NCI-H524 (cell line): ENCODE measurements at regions not wholly inside any gene's neighbourhood (a gene's known extent, or its start where the extent isn't known, plus 50 kb on each side); places are given as distances from the start of the nearest gene placed in this dataset.
A peak's percentile ranks its signal among the peaks of the same experiment; 100 is the strongest.

Source experiments
- DNase-seq, 2 experiments: peaks; one replicate each; lab custom pipeline; 2025; lab: John Stamatoyannopoulos, UW

- DNase-seq: no peak
Observed at GRCh38 chr10:88200312-88201032, 337.0 kb downstream of the PTEN start.

DNA sequence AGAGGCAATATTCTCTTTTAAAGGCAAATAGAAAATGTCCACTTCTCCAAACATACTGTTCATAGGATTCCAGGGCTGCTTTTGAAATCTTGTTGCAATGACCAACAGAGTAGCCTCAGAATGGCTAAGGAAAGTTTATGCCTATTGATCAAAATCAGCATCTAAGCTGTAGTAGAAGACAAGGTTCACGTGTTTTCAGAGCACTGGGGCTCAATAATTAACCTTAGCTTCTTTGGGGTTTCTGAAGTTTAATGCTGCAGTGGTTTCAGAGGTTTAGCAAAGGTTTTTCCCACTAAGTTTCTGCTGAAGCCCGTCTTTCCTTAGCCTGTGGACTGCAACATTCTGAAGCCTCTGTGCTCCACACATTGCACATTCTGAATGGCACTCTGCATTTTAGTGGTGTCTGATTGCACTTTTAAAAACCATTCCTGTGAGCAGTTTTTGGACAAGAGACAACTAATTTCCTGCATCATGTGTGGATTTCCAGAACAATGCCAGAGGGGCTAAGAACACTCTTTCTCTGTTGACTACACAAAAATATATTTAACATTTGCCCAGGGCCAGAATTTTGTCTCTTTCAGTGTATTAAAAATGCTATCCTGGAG, 342.5 kb downstream of the PTEN start:
- no peak for DNase-seq

DNA sequence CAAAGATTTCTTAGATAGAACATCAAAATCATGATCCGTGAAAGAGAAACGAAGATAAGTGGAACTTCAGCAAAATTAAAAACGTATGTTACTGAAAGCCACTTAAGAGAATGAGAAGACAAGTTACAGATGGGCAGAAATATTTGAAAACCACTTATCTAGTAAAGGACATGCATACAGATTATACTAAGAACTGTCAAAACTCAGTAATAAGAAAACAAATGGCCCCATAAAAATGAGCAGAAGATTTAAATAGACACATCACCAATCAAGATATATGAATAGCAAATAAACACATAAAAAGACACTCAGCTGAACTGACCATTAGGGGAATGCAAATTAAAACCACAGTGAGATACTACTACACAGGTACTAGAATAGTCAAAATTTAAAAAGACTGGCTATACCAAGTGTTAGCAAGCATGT, 343.7 kb downstream of the PTEN start:
- DNase-seq: peak in 1 of 2 experiments; percentile 47

GRCh38 chr10:88209231-88209630, 345.8 kb downstream of the PTEN start:
- no peak for DNase-seq

- no peak for DNase-seq
Observed at GRCh38 chr10:88209837-88210561, 346.6 kb downstream of the PTEN start.

GRCh38 chr10:88211230-88211629, 347.8 kb downstream of the PTEN start:
- no peak for DNase-seq

DNA sequence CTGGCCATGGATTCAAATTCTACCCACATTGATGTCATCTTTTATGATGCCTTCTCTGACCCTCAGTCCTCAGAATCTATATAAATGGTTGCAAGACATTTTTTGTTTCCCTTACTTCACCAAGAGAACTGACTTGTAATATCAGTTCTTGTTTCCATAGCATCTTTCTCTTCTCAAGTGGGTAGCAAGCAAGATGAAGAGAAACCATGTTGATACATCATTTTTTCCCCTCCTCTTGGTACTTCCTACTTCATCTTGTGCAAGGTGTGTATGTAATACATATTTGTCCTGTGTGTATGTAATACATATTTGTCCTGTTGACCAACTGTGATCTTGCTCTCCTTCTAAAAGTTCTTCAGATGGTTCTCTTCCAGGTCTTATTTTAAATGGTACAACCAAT, 348.6 kb downstream of the PTEN start:
- DNase-seq: no peak

GRCh38 chr10:88213065-88213605, 349.7 kb downstream of the PTEN start:
- no peak for DNase-seq

GRCh38 chr10:88216976-88217375, 353.6 kb downstream of the PTEN start:
- peak; percentile 39 to 75 for DNase-seq

- no peak for DNase-seq
Observed at GRCh38 chr10:88218362-88218761, 354.9 kb downstream of the PTEN start.

DNA sequence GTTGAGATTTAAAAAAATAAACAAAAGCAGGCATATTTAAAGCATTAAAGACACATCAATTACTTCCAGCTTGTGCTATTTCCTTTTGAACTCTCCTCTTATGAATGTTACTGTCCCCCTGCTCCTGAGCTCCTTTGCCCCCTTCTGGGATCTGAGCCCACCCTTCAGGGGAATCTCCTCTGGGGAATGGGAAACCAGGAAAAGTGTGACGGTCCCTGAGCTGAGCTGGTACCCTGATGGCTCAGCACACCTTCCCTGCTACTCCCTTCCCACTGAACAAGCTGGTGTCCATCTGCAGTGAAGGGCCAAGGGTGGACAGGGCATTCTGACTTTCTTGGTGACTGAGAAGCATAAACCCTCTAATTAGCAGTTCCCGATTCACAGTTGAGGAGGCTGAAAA, 356.3 kb downstream of the PTEN start:
- DNase-seq: no peak

GRCh38 chr10:88221010-88221973, 357.9 kb downstream of the PTEN start:
- DNase-seq: peak in 1 of 2 experiments; percentile 46

DNA sequence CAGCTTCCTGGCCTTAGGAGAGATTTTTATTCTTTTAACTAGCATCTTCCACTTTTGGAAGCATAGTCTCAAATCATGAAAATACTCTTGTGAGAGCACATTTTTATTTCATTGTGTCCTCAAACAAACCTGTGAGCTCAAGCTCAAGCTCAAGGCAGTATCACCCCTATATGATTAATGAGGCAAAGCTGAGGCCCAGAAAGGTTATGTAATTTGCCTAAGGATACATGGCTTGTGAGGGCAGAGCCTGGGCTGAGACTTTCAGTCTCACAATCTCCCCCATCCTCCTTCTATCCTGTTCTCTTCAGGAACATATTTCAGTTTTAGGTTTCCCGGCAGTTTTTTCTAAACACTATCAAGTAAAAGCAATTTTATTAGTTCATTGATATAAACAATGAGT, 359.5 kb downstream of the PTEN start:
- no peak for DNase-seq
